DOHH2 (cell line): ENCODE measurements at regions not wholly inside any gene's neighbourhood (a gene's known extent, or its start where the extent isn't known, plus 50 kb on each side); places are given as distances from the start of the nearest gene placed in this dataset.

Experiments used
- H3F3A ChIP-seq: fragments of 200-600 bp; sonication (generic), shearing (Covaris generic); 2 replicates; pipeline ENCODE4 v1.6.0; 2016; ENCODE audit warnings: antibody characterized with exemption, mild to moderate bottlenecking; ENCODE audit not compliant: control insufficient read depth, insufficient read depth
- H3K27ac ChIP-seq: fragments of 200-600 bp; sonication (generic); 2 replicates; pipeline ENCODE4 v1.5.1; 2014; ENCODE audit warnings: low read depth, mild to moderate bottlenecking, low read length, moderate library complexity
- H3K27me3 ChIP-seq: fragments of 200-600 bp; sonication (generic); 2 replicates; pipeline ENCODE4 v1.6.1; 2014; ENCODE audit warnings: mild to moderate bottlenecking, low read length, mixed read lengths; ENCODE audit not compliant: control insufficient read depth
- H3K36me3 ChIP-seq: fragments of 200-600 bp; sonication (generic); 2 replicates; pipeline ENCODE4 v1.6.1; 2014; ENCODE audit warnings: mild to moderate bottlenecking, low read length, moderate library complexity, mixed read lengths; ENCODE audit not compliant: control insufficient read depth
- H3K4me1 ChIP-seq: fragments of 200-600 bp; sonication (generic); 2 replicates; pipeline ENCODE4 v1.6.1; 2014; ENCODE audit warnings: mild to moderate bottlenecking, low read length, mixed read lengths; ENCODE audit not compliant: control insufficient read depth
- H3K4me2 ChIP-seq: fragments of 200-600 bp; sonication (generic); 2 replicates; pipeline ENCODE4 v1.6.0; 2014; ENCODE audit warnings: mild to moderate bottlenecking, low read length, moderate library complexity
- H3K4me3 ChIP-seq: fragments of 200-600 bp; sonication (generic); 2 replicates; pipeline ENCODE4 v1.5.1; 2014; ENCODE audit warnings: mild to moderate bottlenecking, low read length, mixed read lengths
- H3K79me2 ChIP-seq: fragments of 200-600 bp; sonication (generic); 2 replicates; pipeline ENCODE4 v1.6.1; 2014; ENCODE audit warnings: mild to moderate bottlenecking, low read length, mixed read lengths; ENCODE audit not compliant: control insufficient read depth
- H3K9me2 ChIP-seq: fragments of 200-600 bp; sonication (generic); replicated peaks from 2 replicates; pipeline ENCODE4 v1.6.1; 2014; ENCODE audit warnings: mild to moderate bottlenecking, low read length, mixed read lengths; ENCODE audit not compliant: control insufficient read depth
- H3K9me3 ChIP-seq: fragments of 200-600 bp; sonication (generic); 2 replicates; pipeline ENCODE4 v1.6.1; 2014; ENCODE audit warnings: antibody characterized with exemption, low read length, mixed read lengths; ENCODE audit not compliant: control insufficient read depth, insufficient read depth
- H4K20me1 ChIP-seq: fragments of 200-600 bp; sonication (generic); 2 replicates; pipeline ENCODE4 v1.6.0; 2014; ENCODE audit warnings: low read depth, mild to moderate bottlenecking, antibody characterized with exemption, low read length, moderate library complexity; ENCODE audit not compliant: control insufficient read depth, insufficient read depth
- EZH2phosphoT487 ChIP-seq: fragments of 200-600 bp; sonication (generic); IDR thresholded peaks from 2 replicates; pipeline ENCODE4 v1.6.1; 2017; ENCODE audit warnings: borderline replicate concordance, mild to moderate bottlenecking, antibody characterized with exemption, low read length, moderate library complexity, mixed read lengths
- TF ChIP-seq, protein P1 (sequence below): fragments of 200-600 bp; sonication (generic); IDR thresholded peaks from one replicate; pipeline ENCODE4 v1.5.1; 2014; ENCODE audit warnings: antibody characterized with exemption, mild to moderate bottlenecking, low read depth, low read length; ENCODE audit not compliant: poor library complexity, severe bottlenecking

DNA sequence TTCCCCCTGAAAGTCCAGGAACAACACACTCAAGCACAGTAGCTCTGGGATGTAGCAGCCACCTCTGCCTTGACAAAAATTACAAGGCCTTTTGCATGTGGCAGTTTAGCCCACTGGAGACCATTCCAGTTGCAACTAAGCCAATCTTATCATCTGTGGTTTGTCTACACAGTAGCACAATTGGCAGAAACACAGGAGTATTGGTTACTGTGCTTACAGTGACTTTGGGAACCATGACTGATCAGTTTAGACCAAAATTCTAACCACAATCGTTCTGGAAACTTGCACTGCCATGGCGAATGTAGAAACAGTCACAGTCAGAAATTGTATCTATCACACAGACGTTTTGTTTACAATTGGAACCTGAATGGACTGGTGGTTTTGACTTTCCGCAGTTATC is 403.7 kb upstream of the MEIS1 start:
- TF ChIP-seq, protein P1, sequence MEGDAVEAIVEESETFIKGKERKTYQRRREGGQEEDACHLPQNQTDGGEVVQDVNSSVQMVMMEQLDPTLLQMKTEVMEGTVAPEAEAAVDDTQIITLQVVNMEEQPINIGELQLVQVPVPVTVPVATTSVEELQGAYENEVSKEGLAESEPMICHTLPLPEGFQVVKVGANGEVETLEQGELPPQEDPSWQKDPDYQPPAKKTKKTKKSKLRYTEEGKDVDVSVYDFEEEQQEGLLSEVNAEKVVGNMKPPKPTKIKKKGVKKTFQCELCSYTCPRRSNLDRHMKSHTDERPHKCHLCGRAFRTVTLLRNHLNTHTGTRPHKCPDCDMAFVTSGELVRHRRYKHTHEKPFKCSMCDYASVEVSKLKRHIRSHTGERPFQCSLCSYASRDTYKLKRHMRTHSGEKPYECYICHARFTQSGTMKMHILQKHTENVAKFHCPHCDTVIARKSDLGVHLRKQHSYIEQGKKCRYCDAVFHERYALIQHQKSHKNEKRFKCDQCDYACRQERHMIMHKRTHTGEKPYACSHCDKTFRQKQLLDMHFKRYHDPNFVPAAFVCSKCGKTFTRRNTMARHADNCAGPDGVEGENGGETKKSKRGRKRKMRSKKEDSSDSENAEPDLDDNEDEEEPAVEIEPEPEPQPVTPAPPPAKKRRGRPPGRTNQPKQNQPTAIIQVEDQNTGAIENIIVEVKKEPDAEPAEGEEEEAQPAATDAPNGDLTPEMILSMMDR = no peak
- no peak for TF ChIP-seq EZH2phosphoT487
- no peaks in the 10 kb centered on the region for H3K79me2 ChIP-seq
- H3K9me3 ChIP-seq = no peaks in the 10 kb centered on the region
- no peak overlapping the region for H3K4me2 ChIP-seq
- H3K27ac ChIP-seq = no peak overlapping the region
- H3K27me3 ChIP-seq = no peaks in the 10 kb centered on the region
- H3F3A ChIP-seq = no peaks in the 10 kb centered on the region
- H3K9me2 ChIP-seq = no peaks in the 10 kb centered on the region
- H3K36me3 ChIP-seq = no peaks in the 10 kb centered on the region
- no peaks in the 10 kb centered on the region for H4K20me1 ChIP-seq
- H3K4me3 ChIP-seq = no peak overlapping the region
- H3K4me1 ChIP-seq = no peaks in the 10 kb centered on the region

DNA sequence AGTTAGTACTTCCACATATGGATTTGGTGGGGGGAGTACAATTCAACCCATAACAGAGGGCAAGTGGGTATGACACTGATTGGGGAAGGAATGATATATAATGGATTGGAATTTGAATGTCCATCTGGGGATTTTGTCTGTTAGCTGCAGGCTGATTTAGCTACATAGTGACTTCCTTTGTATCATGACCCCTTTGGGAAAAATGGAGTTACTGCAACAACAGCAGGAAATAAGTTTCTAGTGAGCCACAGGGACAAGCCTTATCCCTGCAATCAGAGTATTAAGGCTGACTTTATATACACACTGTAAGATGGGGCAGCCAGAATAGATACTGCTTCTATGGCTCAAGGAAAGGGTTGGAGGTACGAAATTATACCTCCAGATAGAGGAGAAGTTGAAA is 404.4 kb upstream of the MEIS1 start:
- Histone ChIP-seq H3K27me3 (no peaks in the 10 kb centered on the region), H3F3A (no peaks in the 10 kb centered on the region), H3K4me3 (no peak overlapping the region), H3K36me3 (no peaks in the 10 kb centered on the region), H3K27ac (no peak overlapping the region), H4K20me1 (no peaks in the 10 kb centered on the region), H3K9me3 (no peaks in the 10 kb centered on the region), H3K79me2 (no peaks in the 10 kb centered on the region), H3K4me2 (no peak overlapping the region), H3K4me1 (no peaks in the 10 kb centered on the region), H3K9me2 (no peaks in the 10 kb centered on the region)
- TF ChIP-seq EZH2phosphoT487 = no peak
- TF ChIP-seq, protein P1 = no peak

DNA sequence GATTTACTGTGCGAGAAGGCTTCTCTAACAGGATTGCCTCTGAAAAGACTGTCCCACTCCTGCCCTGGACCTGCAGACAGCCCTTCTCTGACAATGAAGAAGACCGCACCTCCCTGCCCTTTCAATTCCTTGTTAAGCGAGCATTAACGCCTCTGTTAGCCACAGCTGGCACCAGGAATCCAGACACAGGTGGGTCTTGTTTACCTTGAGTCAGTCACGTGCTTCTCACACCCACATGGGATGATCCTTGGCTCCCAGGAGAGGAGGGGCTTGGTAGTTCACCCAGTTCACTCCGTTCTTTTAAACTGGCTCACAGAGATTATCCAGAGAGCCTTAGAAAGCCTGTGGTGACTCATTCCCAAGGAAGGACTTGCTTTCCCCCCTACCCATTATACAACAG is 410.5 kb upstream of the MEIS1 start:
- Histone ChIP-seq H3K4me1 (no peaks in the 10 kb centered on the region), H4K20me1 (no peaks in the 10 kb centered on the region), H3K27me3 (no peaks in the 10 kb centered on the region), H3K36me3 (no peaks in the 10 kb centered on the region), H3K9me2 (no peaks in the 10 kb centered on the region), H3K9me3 (0 out of 2 replicates have a peak, but pooled peaks cover 4% of the 10 kb centered on the region), H3F3A (no peaks in the 10 kb centered on the region), H3K4me3 (no peak overlapping the region), H3K79me2 (no peaks in the 10 kb centered on the region), H3K27ac (no peak overlapping the region), H3K4me2 (no peak overlapping the region)
- no peak for TF ChIP-seq EZH2phosphoT487
- TF ChIP-seq, protein P1 = no peak

DNA sequence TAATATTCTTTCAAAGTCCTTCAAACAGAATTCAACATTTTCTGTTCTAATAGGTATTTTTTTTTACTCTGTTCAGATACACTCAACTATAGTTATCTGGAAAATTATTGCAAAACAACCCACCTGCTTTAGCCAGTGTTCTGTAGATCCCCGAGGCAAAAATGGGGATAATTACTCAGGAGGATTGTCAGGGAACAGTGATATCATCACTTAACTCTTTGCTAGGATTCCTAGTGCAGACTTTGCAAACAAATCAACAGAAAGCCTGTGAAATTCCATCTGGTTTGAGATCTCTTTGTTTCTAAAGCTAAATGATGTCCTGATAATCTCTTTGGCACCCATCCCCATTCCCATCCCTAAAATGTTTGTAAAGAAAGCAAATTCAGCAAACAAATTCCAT is 413.6 kb upstream of the MEIS1 start:
- TF ChIP-seq EZH2phosphoT487 = no peak
- TF ChIP-seq, protein P1 = no peak
- Histone ChIP-seq H3K36me3 (no peaks in the 10 kb centered on the region), H3K27ac (no peak overlapping the region), H4K20me1 (no peaks in the 10 kb centered on the region), H3K9me2 (no peaks in the 10 kb centered on the region), H3F3A (no peaks in the 10 kb centered on the region), H3K27me3 (no peaks in the 10 kb centered on the region), H3K4me3 (no peak overlapping the region), H3K9me3 (0 out of 2 replicates have a peak, but pooled peaks cover 4% of the 10 kb centered on the region), H3K4me1 (no peaks in the 10 kb centered on the region), H3K79me2 (no peaks in the 10 kb centered on the region), H3K4me2 (no peak overlapping the region)
